ENCODE measurements at regions not wholly inside any gene's neighbourhood (a gene's known extent, or its start where the extent isn't known, plus 50 kb on each side); places are given as distances from the start of the nearest gene placed in this dataset.

DNA sequence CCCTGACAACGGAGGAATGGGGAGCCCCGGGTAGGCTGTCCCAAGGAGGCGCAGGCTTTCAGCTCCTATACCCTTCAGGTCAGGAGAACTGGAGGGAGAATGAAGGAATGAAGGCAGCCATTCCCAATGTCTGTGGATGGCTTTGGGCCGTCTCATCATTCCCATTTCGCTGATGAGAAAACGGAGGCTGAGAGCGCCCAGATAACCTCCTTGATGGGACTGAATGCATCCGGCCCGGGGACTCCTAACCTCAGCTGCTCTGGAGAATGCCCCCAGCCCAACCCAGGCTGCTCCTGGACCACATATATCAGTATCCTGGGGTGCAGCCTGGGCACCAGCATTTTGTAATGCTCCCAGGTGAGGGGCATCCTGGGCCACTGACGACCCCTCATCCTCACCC, 52.6 kb upstream of the RNU6ATAC start:
- TF ChIP-seq, protein P1, sequence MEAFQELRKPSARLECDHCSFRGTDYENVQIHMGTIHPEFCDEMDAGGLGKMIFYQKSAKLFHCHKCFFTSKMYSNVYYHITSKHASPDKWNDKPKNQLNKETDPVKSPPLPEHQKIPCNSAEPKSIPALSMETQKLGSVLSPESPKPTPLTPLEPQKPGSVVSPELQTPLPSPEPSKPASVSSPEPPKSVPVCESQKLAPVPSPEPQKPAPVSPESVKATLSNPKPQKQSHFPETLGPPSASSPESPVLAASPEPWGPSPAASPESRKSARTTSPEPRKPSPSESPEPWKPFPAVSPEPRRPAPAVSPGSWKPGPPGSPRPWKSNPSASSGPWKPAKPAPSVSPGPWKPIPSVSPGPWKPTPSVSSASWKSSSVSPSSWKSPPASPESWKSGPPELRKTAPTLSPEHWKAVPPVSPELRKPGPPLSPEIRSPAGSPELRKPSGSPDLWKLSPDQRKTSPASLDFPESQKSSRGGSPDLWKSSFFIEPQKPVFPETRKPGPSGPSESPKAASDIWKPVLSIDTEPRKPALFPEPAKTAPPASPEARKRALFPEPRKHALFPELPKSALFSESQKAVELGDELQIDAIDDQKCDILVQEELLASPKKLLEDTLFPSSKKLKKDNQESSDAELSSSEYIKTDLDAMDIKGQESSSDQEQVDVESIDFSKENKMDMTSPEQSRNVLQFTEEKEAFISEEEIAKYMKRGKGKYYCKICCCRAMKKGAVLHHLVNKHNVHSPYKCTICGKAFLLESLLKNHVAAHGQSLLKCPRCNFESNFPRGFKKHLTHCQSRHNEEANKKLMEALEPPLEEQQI (IDR thresholded peaks at IDR 0.05), result no peak
- no peak for TF ChIP-seq ZNF3 (CRISPR knock-in tag; IDR thresholded peaks at IDR 0.05)
- no peak for TF ChIP-seq SAP30 (IDR thresholded peaks at IDR 0.05; ENCODE audit: borderline replicate concordance, insufficient read depth, low read depth, low read length, poor library complexity, severe bottlenecking)
- TF ChIP-seq STAT5A (IDR thresholded peaks at IDR 0.05; ENCODE audit: borderline replicate concordance, low read length), result no peak
- in situ Hi-C loops (cut with MboI), result no loop called here
- CTCF ChIA-PET (ENCODE audit: low intra/inter-chr PET ratio), result interaction anchor here (1.0 to 2.1 kb wide), 2 partner anchors 46 to 47 kb away, joined by 3 to 13 read pairs; no protein-coding TSS in a partner anchor
- Histone ChIP-seq H3K4me3 (no peak overlapping the region), H3K9me3 (replicated peaks; ENCODE audit: control insufficient read depth, insufficient read depth, low read depth, low read length) (no peaks in the 10 kb centered on the region), H3K36me3 (ENCODE audit: control insufficient read depth, insufficient read depth, low read length) (no peaks in the 10 kb centered on the region), H2AFZ (ENCODE audit: low read depth, low read length) (no peak overlapping the region), H4K20me1 (replicated peaks; ENCODE audit: control insufficient read depth, insufficient read depth, low read length) (no peaks in the 10 kb centered on the region), H3K4me2 (ENCODE audit: insufficient read depth, low read length) (no peak overlapping the region), H3K4me1 (replicated peaks in 1 of 2; ENCODE audit: control insufficient read depth in 2 of 2, insufficient read depth in 2 of 2, low read length in 2 of 2) (peaks cover 10 to 30% of the 10 kb centered on the region in 2 experiments; a peak in 4 of 5 replicates), H3K79me2 (ENCODE audit: control insufficient read depth, insufficient read depth, low read length) (no peaks in the 10 kb centered on the region), H3K27me3 (ENCODE audit: control insufficient read depth in 2 of 2, insufficient read depth in 2 of 2, low read length in 2 of 2) (peaks cover 16 to 53% of the 10 kb centered on the region in 2 experiments; a peak in 4 of 5 replicates), H3K9me1 (ENCODE audit: control insufficient read depth, insufficient read depth, low read length) (no peaks in the 10 kb centered on the region), H3K9ac (ENCODE audit: insufficient read depth in 1 of 2, low read depth in 2 of 2, low read length in 2 of 2) (no peak overlapping the region), H3K27ac (ENCODE audit: extremely low read depth, low read depth, low read length) (no peak overlapping the region)
- POLR2A ChIA-PET, result no interaction called here
- intact Hi-C loops (cut with micrococcal nuclease), result no loop called here
- ATAC-seq (no peak), DNase-seq (ENCODE audit: extremely low read depth in 1 of 4, low spot score in 3 of 4) (no peak), FAIRE-seq (no peak)
- 36% methylated on average over 10 of the region's 10 CpGs for WGBS (ENCODE audit: insufficient coverage, low coverage, missing lambda C conversion rate)
- BruUV-seq (replicated peaks), result no TSS peak
